Psoas muscle (tissue), 7 donors: ENCODE measurements at regions not wholly inside any gene's neighbourhood (a gene's known extent, or its start where the extent isn't known, plus 50 kb on each side); places are given as distances from the start of the nearest gene placed in this dataset.

Experiments
- ATAC-seq, 4 donors: fragments of 200-7000 bp; cut with Tn5 transposase; one replicate each; pipeline ENCODE4 v1.9.1; 2020; ENCODE audit warnings: moderate library complexity in 3 of 4, mild to moderate bottlenecking in 2 of 4
- DNase-seq, 2 donors: peaks; one replicate each; pipeline ENCODE4 v3.0.0-alpha.2; 2020
- H3K27ac ChIP-seq: fragments of 200-600 bp; one replicate; pipeline ENCODE4 v1.8.0; 2022
- H3K27me3 ChIP-seq, 3 donors: fragments of 200-600 bp in 1 of 3; one replicate each; pipeline versions ENCODE4 v1.6.1 to v1.8.0; 2013 to 2022; ENCODE audit warnings: low read length in 2 of 3, mild to moderate bottlenecking in 2 of 3, moderate library complexity in 1 of 3; ENCODE audit not compliant: insufficient read depth in 3 of 3
- H3K36me3 ChIP-seq, 2 donors: fragments of 200-600 bp in 1 of 2; one replicate each; pipeline versions ENCODE4 v1.6.1 to v1.8.0; 2013 to 2022; ENCODE audit warnings: low read depth in 1 of 2, mild to moderate bottlenecking in 1 of 2, moderate library complexity in 1 of 2; ENCODE audit not compliant: insufficient read depth in 1 of 2
- H3K4me1 ChIP-seq: fragments of 200-600 bp; one replicate; pipeline ENCODE4 v1.8.0; 2022
- H3K4me3 ChIP-seq: fragments of 200-600 bp; one replicate; pipeline ENCODE4 v1.8.0; 2022; ENCODE audit warnings: mild to moderate bottlenecking
- H3K9me3 ChIP-seq: fragments of 200-600 bp; one replicate; pipeline ENCODE4 v1.8.0; 2022
- WGBS, 3 donors: extraction: QIAGEN DNeasy Blood & Tissue Kit; methylation state at CpG; one replicate each; pipeline versions ENCODE4 v1.1.6 to v1.1.7; 2013; 5-methylcytosine and 5-hydroxymethylcytosine counted together
- intact Hi-C, 2 donors: fragments of 100-400 bp; cut with DNase I; formaldehyde crosslinking; loops; one replicate each; pipeline versions ENCODE4 v1.11.0 to v1.14.2; 2022
- TF ChIP-seq, protein P1 (sequence below): fragments of 200-600 bp; IDR thresholded peaks from one replicate; pipeline ENCODE4 v1.8.0; 2022; ENCODE audit warnings: antibody characterized with exemption
- donor health status: healthy with polysubstance abuse.
- donor health status: DM: no; HTN: no; CAD: no; lungs with moderate emphysema.
- donor health status: Bipolar disorder and iron deficiency.
- donor health status: healthy.
- donor health status: DM: yes; HTN: yes; CAD: no.
- donor health status: DM: no; HTN: no; CAD: no.
- donor health status: DM: yes; HTN: yes; CAD: no.

DNA sequence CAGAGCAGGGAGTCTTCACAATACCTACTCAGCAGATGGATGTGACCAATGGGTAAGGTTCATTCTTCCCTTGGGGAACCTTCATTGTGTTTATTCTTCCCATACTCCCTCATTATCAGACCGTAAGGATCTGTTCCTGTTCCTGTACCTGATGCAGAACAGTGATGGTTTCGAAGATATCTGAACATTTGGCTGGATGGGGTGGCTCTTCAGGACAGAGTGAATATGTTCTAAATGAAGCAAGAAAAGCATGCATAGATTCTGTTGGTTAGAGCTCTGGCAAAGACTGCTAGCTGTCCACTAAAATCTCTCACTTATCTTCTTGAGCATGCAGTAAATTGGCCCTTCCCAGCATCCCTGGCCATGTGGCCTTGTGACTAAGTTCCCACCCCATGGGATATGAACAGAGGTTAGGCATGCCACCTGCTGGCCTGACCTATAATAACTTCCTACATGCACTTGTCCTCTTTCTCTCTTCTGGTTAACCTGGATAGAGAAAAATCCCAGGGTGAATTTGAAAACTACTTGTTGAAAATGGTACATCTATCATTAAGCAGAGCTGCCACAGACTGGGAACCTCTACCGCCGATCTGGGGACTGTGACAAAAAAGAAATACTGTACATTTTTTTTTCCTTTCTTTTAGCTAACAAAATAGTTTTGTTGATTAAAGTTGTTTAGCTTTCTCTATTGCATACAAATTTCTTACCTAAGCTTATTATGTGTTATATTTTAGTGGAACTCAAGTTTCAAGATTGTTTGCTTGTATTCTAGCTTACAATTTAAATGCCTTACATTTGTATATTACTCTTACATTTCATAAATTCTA lies 60.0 kb upstream of the BANK1 start:
- TF ChIP-seq, protein P1, sequence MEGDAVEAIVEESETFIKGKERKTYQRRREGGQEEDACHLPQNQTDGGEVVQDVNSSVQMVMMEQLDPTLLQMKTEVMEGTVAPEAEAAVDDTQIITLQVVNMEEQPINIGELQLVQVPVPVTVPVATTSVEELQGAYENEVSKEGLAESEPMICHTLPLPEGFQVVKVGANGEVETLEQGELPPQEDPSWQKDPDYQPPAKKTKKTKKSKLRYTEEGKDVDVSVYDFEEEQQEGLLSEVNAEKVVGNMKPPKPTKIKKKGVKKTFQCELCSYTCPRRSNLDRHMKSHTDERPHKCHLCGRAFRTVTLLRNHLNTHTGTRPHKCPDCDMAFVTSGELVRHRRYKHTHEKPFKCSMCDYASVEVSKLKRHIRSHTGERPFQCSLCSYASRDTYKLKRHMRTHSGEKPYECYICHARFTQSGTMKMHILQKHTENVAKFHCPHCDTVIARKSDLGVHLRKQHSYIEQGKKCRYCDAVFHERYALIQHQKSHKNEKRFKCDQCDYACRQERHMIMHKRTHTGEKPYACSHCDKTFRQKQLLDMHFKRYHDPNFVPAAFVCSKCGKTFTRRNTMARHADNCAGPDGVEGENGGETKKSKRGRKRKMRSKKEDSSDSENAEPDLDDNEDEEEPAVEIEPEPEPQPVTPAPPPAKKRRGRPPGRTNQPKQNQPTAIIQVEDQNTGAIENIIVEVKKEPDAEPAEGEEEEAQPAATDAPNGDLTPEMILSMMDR = peak; percentile 81
- no peaks in the 10 kb centered on the region for H3K36me3 ChIP-seq

DNA sequence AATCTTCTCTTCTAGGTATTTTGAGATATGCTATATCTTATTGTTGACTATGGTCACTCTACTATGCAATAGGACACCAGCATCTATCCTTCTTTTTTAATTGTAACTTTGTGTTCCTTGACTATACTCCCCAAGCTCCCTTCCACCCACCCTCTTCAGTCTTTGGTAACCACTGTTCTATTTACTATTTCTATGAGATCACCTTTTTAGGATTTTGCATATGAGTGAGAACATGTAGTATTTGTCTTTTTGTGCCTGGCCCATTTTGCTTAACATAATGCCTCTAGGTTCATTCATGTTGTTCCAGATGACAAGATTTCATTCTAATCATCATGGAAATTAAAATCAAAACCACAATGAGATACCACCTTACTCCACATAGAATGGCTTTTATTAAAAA lies 63.3 kb upstream of the BANK1 start:
- TF ChIP-seq, protein P1 = no peak
- H3K36me3 ChIP-seq = no peaks in the 10 kb centered on the region
- no peak for DNase-seq
- H3K27me3 ChIP-seq = no peaks in the 10 kb centered on the region
- H3K27ac ChIP-seq = no peak overlapping the region
- ATAC-seq = no peak
- H3K4me1 ChIP-seq = no peaks in the 10 kb centered on the region
- no peaks in the 10 kb centered on the region for H3K9me3 ChIP-seq
- H3K4me3 ChIP-seq = no peak overlapping the region
- intact Hi-C loops = no loop called here

More for the DNA sequence above, 60.0 kb upstream of the BANK1 start:
- DNase-seq (peak; percentile 47 to 71), ATAC-seq (peak; percentile 82 to 97 (median 94))
- no peaks in the 10 kb centered on the region for H3K4me1 ChIP-seq
- H3K4me3 ChIP-seq = no peak overlapping the region
- no peaks in the 10 kb centered on the region for H3K27me3 ChIP-seq
- H3K9me3 ChIP-seq = no peaks in the 10 kb centered on the region
- no peak overlapping the region for H3K27ac ChIP-seq
- 49 to 62% (median 59%) methylated on average over 4 of the region's 4 CpGs for WGBS, 3 donors
- intact Hi-C loops = loop anchor here (2.0 to 10.0 kb wide), 5 partner anchors 386 to 1636 kb away; partner anchors contain the start of gene PPP3CA (in 1 of the 2)

DNA sequence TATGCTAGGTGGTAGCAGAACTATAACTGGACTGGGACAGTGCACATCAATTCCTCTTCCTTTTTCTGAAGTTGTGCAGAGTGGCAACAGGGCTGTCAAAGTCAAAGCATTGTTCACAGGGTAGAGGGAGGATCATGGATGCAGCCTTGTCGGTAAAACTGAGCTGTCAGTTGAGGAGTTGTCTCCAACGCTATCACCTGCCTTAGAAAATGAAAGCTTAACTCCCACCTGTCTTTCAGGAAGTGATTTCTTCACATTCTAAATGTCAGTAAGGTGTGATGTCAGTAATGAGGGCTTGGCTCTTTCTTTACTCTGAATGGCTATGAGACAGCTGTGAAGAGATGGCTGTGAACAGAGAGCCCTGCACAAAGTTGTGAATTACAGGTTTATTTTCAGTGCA lies 66.4 kb upstream of the BANK1 start:
- 73 to 82% (median 78%) methylated on average over 2 of the region's 2 CpGs for WGBS, 3 donors
- H3K4me3 ChIP-seq = no peak overlapping the region
- no peaks in the 10 kb centered on the region for H3K36me3 ChIP-seq
- no peaks in the 10 kb centered on the region for H3K4me1 ChIP-seq
- no peak for DNase-seq
- H3K27ac ChIP-seq = no peak overlapping the region
- ATAC-seq = no peak
- TF ChIP-seq, protein P1 = no peak
- intact Hi-C loops = no loop called here
- no peaks in the 10 kb centered on the region for H3K9me3 ChIP-seq
- H3K27me3 ChIP-seq = no peaks in the 10 kb centered on the region

DNA sequence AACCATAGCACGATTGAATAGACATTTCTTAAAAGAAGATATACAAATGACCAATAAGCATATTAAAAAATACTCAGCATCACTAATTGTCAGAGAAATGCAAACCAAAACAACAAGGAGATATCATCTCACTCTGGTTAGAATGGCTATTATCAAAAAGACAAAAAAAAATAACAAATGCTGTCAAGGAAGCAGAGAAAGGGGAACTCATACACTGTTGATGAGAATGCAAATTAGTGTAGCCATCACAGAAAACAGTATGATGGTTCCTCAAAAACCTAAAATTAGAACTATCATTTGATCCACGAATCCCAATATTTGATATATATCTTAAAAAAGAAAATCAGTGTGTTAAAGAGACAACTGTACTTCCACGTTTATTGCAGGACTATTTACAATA lies 71.7 kb upstream of the BANK1 start:
- intact Hi-C loops = no loop called here
- DNase-seq (no peak), ATAC-seq (no peak)
- Histone ChIP-seq H3K9me3 (peaks cover 20% of the 10 kb centered on the region), H3K36me3 (no peaks in the 10 kb centered on the region), H3K4me1 (no peaks in the 10 kb centered on the region), H3K27me3 (no peaks in the 10 kb centered on the region), H3K27ac (no peak overlapping the region), H3K4me3 (no peak overlapping the region)
- 74 to 90% (median 89%) methylated on average over 3 of the region's 3 CpGs for WGBS, 3 donors
- TF ChIP-seq, protein P1 = no peak
